HepG2 (cell line): ENCODE measurements at regions not wholly inside any gene's neighbourhood (a gene's known extent, or its start where the extent isn't known, plus 50 kb on each side); places are given as distances from the start of the nearest gene placed in this dataset.

Source experiments
- ATAC-seq: fragments of 200-7000 bp; cut with Tn5 transposase; 3 replicates; pipeline ENCODE4 v1.9.1; 2020; ENCODE audit warnings: mild to moderate bottlenecking, moderate library complexity
- BruUV-seq: library from RNA; stranded (reverse); fragments of 400-500 nt; replicated peaks from 2 replicates; lab custom pipeline; 2021; lab: Mats Ljungman, UMichigan
- CTCF ChIA-PET: fragments of 300-600 bp; formaldehyde crosslinking; extraction: SDS; loops from one replicate; lab custom pipeline; 2021; ENCODE audit warnings: low total read pairs, inconsistent platforms, low intra/inter-chr PET ratio; lab: Yijun Ruan, JAX
- POLR2A ChIA-PET: fragments of 350-600 bp; sonication (Branson Sonifier 250); formaldehyde crosslinking; loops from one replicate; lab custom pipeline; 2020; ENCODE audit warnings: antibody characterized with exemption, inconsistent platforms; lab: Yijun Ruan, JAX
- DNase-seq: peaks from one replicate; pipeline ENCODE4 v3.0.0-alpha.2; 2015; ENCODE audit warnings: low spot score
- FAIRE-seq: peaks from 3 replicates; lab custom pipeline; 2011; peaks lifted over from hg19 to GRCh38; lab: Jason Lieb, UNC
- H2AFZ ChIP-seq: one replicate; pipeline ENCODE4 v1.6.1; 2011; ENCODE audit warnings: low read length, inconsistent platforms
- H3K27ac ChIP-seq: fragments of 300-600 bp; 3 replicates; pipeline ENCODE4 v1.8.0; 2011; ENCODE audit warnings: mixed run types, mild to moderate bottlenecking, mixed read lengths, low read length, inconsistent platforms; ENCODE audit not compliant: insufficient read depth; ENCODE audit errors: extremely low read length
- H3K27me3 ChIP-seq, 2 experiments: fragments of 200-600 bp in 1 of 2; 2 replicates in 1 of 2; 3 replicates in 1 of 2; pipeline versions ENCODE4 v1.6.0 to v1.8.0; 2011; ENCODE audit warnings: low read length in 2 of 2, mild to moderate bottlenecking in 2 of 2, moderate library complexity in 2 of 2, inconsistent platforms in 1 of 2; ENCODE audit not compliant: insufficient read depth in 2 of 2, control insufficient read depth in 1 of 2
- H3K36me3 ChIP-seq, 2 experiments: fragments of 200-600 bp in 1 of 2; replicated peaks in 1 of 2; 2 replicates in 1 of 2; 3 replicates in 1 of 2; pipeline versions ENCODE4 v1.5.1 to v1.8.0; 2011; ENCODE audit warnings: low read length in 2 of 2, inconsistent platforms in 1 of 2; ENCODE audit not compliant: insufficient read depth in 2 of 2, control insufficient read depth in 1 of 2
- H3K4me1 ChIP-seq: 2 replicates; pipeline ENCODE4 v1.5.1; 2012; ENCODE audit warnings: low read length, inconsistent platforms; ENCODE audit not compliant: insufficient read depth
- H3K4me2 ChIP-seq: 2 replicates; pipeline ENCODE4 v1.6.0; 2011; ENCODE audit warnings: low read depth, low read length, inconsistent platforms
- H3K4me3 ChIP-seq, 3 experiments: fragments of 200-600 bp in 1 of 3; sonication (generic), shearing (Covaris generic) in 1 of 3; replicated peaks in 1 of 3; 2 replicates each; pipeline ENCODE4 v1.5.1; 2011 to 2016; ENCODE audit warnings: low read length in 3 of 3, inconsistent platforms in 2 of 3, low read depth in 2 of 3, mild to moderate bottlenecking in 2 of 3, control low read depth in 1 of 3, mixed read lengths in 1 of 3; ENCODE audit not compliant: insufficient read depth in 1 of 3
- H3K79me2 ChIP-seq: one replicate; pipeline ENCODE4 v1.6.1; 2011; ENCODE audit warnings: low read length, inconsistent platforms; ENCODE audit not compliant: insufficient read depth
- H3K9ac ChIP-seq: 2 replicates; pipeline ENCODE4 v1.6.0; 2011; ENCODE audit warnings: mild to moderate bottlenecking, low read depth, low read length, inconsistent platforms; ENCODE audit not compliant: insufficient read depth
- H3K9me3 ChIP-seq: 2 replicates; pipeline ENCODE4 v1.5.1; 2012; ENCODE audit warnings: mild to moderate bottlenecking, low read length
- H4K20me1 ChIP-seq: 2 replicates; pipeline ENCODE4 v1.6.0; 2011; ENCODE audit warnings: inconsistent platforms, mild to moderate bottlenecking, low read length, moderate library complexity; ENCODE audit not compliant: insufficient read depth
- FOXO1 ChIP-seq: sonication (generic); formaldehyde crosslinking; IDR thresholded peaks from 2 replicates; pipeline ENCODE4 v1.4.0; 2020; ENCODE audit warnings: missing genetic modification reagents
- HNRNPLL ChIP-seq: fragments of 200-400 bp; formaldehyde crosslinking; IDR thresholded peaks from 2 replicates; pipeline ENCODE4 v1.6.1; 2017; ENCODE audit warnings: mild to moderate bottlenecking, low read depth, low read length; ENCODE audit not compliant: poor library complexity, severe bottlenecking
- NFKBIZ ChIP-seq: IDR thresholded peaks from 2 replicates; pipeline ENCODE4 v1.6.1; 2018; ENCODE audit warnings: missing genetic modification reagents, missing compliant biosample characterization
- ZBTB21 ChIP-seq: sonication (generic); formaldehyde crosslinking; IDR thresholded peaks from 2 replicates; pipeline ENCODE4 v1.4.0; 2020; ENCODE audit warnings: missing genetic modification reagents
- ZNF30 ChIP-seq: sonication (generic); formaldehyde crosslinking; IDR thresholded peaks from 2 replicates; pipeline ENCODE4 v1.5.0; 2020; ENCODE audit warnings: mild to moderate bottlenecking, missing genetic modification reagents
- WGBS: methylation state at CpG from one replicate; pipeline ENCODE4 v1.1.6; 2017; ENCODE audit warnings: low lambda C conversion rate; 5-methylcytosine and 5-hydroxymethylcytosine counted together
- in situ Hi-C: cut with HindIII; loops from 2 replicates; pipeline ENCODE4 v1.10.0; 2017; ENCODE audit warnings: low pct_unique_long_range_greater_than_20kb; ENCODE audit not compliant: extremely low pct_ligation_motif_present
- intact Hi-C: fragments of 100-400 bp; cut with micrococcal nuclease; formaldehyde crosslinking; loops from one replicate; pipeline ENCODE4 v1.10.0; 2022; ENCODE audit not compliant: unreplicated experiment
- TF ChIP-seq, protein P1 (sequence below): sonication (generic); formaldehyde crosslinking; IDR thresholded peaks from 2 replicates; pipeline ENCODE4 v1.5.1; 2020; ENCODE audit warnings: mild to moderate bottlenecking, missing genetic modification reagents, borderline replicate concordance
- TF ChIP-seq, protein P2 (sequence below): sonication (generic); formaldehyde crosslinking; IDR thresholded peaks from 2 replicates; pipeline ENCODE4 v1.8.0; 2022; ENCODE audit warnings: mild to moderate bottlenecking, missing genetic modification reagents, borderline replicate concordance
- TF ChIP-seq, protein P3 (sequence below): sonication (generic); formaldehyde crosslinking; IDR thresholded peaks from 2 replicates; pipeline ENCODE4 v1.4.0; 2020; ENCODE audit warnings: mild to moderate bottlenecking, missing genetic modification reagents
- TF ChIP-seq, protein P4 (sequence below): IDR thresholded peaks from 2 replicates; pipeline ENCODE4 v1.6.1; 2018; ENCODE audit warnings: missing genetic modification reagents

DNA sequence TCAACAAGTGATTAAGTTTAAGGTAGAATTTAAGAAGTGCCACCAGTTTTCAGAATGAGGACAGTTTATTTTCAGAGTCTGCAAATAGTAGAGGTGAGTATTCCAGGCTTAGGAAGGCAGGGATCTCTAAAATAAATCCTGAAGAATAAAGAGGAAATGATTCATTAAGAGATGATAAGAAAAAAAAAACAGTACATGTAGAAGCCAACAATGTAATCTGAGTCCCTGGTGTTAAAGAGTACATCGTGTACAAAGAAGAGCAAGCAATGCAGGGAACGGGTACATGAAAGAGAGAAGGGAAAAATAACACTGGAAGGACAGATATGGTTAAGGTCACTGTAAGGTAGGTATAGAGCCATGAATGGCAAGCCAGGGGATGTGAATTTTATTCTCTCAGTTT is 95.2 kb upstream of the FOXG1 start:
- H3K27ac ChIP-seq = no peak overlapping the region
- no peak overlapping the region for H2AFZ ChIP-seq
- WGBS = 1% methylated on average over 2 of the region's 2 CpGs

DNA sequence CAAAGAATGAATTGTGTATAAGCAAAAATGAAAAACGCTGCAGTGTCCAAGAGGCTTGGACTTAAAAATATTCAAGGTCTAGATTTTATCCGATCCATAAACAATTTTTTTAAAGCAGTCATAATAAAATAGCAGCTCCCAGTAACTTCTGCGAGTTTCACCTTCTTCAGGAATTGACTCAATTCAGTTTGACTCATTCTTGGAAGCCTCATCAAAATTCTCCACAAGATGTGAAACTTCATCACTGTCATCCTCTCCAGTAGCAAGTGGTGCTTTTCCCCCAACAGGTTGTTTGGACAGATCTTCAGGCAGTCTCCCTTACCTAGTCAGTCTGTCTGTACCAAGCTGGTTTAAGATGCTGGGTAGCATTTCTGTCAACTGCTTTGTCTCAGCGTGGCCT is 93.5 kb upstream of the FOXG1 start:
- no peak overlapping the region for H2AFZ ChIP-seq
- in situ Hi-C loops (no loop called here), intact Hi-C loops (no loop called here)
- H3K4me1 ChIP-seq = no peaks in the 10 kb centered on the region
- no peaks in the 10 kb centered on the region for H3K79me2 ChIP-seq
- no peak overlapping the region for H3K4me2 ChIP-seq
- ChIA-PET POLR2A (no interaction called here), CTCF (no interaction called here)
- no TSS peak for BruUV-seq
- no peak for FAIRE-seq
- no peak overlapping the region for H3K27ac ChIP-seq
- no peaks in the 10 kb centered on the region for H4K20me1 ChIP-seq
- H3K36me3 ChIP-seq = no peaks in the 10 kb centered on the region
- H3K9ac ChIP-seq = no peak overlapping the region
- no peaks in the 10 kb centered on the region for H3K27me3 ChIP-seq
- DNase-seq = no peak
- H3K9me3 ChIP-seq = peaks cover 85% of the 10 kb centered on the region
- no peak overlapping the region for H3K4me3 ChIP-seq
- 3% methylated on average over 4 of the region's 4 CpGs for WGBS
- ATAC-seq = no peak
- no peak for TF ChIP-seq HNRNPLL
- no peak for TF ChIP-seq NFKBIZ (CRISPR knock-in tag)
- TF ChIP-seq, protein P1, sequence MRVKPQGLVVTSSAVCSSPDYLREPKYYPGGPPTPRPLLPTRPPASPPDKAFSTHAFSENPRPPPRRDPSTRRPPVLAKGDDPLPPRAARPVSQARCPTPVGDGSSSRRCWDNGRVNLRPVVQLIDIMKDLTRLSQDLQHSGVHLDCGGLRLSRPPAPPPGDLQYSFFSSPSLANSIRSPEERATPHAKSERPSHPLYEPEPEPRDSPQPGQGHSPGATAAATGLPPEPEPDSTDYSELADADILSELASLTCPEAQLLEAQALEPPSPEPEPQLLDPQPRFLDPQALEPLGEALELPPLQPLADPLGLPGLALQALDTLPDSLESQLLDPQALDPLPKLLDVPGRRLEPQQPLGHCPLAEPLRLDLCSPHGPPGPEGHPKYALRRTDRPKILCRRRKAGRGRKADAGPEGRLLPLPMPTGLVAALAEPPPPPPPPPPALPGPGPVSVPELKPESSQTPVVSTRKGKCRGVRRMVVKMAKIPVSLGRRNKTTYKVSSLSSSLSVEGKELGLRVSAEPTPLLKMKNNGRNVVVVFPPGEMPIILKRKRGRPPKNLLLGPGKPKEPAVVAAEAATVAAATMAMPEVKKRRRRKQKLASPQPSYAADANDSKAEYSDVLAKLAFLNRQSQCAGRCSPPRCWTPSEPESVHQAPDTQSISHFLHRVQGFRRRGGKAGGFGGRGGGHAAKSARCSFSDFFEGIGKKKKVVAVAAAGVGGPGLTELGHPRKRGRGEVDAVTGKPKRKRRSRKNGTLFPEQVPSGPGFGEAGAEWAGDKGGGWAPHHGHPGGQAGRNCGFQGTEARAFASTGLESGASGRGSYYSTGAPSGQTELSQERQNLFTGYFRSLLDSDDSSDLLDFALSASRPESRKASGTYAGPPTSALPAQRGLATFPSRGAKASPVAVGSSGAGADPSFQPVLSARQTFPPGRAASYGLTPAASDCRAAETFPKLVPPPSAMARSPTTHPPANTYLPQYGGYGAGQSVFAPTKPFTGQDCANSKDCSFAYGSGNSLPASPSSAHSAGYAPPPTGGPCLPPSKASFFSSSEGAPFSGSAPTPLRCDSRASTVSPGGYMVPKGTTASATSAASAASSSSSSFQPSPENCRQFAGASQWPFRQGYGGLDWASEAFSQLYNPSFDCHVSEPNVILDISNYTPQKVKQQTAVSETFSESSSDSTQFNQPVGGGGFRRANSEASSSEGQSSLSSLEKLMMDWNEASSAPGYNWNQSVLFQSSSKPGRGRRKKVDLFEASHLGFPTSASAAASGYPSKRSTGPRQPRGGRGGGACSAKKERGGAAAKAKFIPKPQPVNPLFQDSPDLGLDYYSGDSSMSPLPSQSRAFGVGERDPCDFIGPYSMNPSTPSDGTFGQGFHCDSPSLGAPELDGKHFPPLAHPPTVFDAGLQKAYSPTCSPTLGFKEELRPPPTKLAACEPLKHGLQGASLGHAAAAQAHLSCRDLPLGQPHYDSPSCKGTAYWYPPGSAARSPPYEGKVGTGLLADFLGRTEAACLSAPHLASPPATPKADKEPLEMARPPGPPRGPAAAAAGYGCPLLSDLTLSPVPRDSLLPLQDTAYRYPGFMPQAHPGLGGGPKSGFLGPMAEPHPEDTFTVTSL (CRISPR knock-in tag) = no peak
- TF ChIP-seq ZBTB21 (CRISPR knock-in tag) = no peak
- TF ChIP-seq, protein P2, sequence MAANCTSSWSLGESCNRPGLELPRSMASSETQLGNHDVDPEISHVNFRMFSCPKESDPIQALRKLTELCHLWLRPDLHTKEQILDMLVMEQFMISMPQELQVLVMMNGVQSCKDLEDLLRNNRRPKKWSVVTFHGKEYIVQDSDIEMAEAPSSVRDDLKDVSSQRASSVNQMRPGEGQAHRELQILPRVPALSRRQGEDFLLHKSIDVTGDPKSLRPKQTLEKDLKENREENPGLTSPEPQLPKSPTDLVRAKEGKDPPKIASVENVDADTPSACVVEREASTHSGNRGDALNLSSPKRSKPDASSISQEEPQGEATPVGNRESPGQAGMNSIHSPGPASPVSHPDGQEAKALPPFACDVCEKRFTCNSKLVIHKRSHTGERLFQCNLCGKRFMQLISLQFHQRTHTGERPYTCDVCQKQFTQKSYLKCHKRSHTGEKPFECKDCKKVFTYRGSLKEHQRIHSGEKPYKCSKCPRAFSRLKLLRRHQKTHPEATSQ (CRISPR knock-in tag) = no peak
- TF ChIP-seq, protein P3, sequence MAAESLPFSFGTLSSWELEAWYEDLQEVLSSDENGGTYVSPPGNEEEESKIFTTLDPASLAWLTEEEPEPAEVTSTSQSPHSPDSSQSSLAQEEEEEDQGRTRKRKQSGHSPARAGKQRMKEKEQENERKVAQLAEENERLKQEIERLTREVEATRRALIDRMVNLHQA (CRISPR knock-in tag) = no peak
- TF ChIP-seq ZNF30 (CRISPR knock-in tag) = no peak
- TF ChIP-seq FOXO1 (CRISPR knock-in tag) = no peak

More for the DNA sequence above, 95.2 kb upstream of the FOXG1 start:
- Histone ChIP-seq H3K9ac (no peak overlapping the region), H3K4me3 (no peak overlapping the region), H3K9me3 (peaks cover 87% of the 10 kb centered on the region), H3K4me1 (no peaks in the 10 kb centered on the region), H3K27me3 (no peaks in the 10 kb centered on the region), H3K79me2 (no peaks in the 10 kb centered on the region), H3K4me2 (no peak overlapping the region), H3K36me3 (no peaks in the 10 kb centered on the region), H4K20me1 (no peaks in the 10 kb centered on the region)
- ATAC-seq (no peak), FAIRE-seq (no peak), DNase-seq (no peak)
- CTCF ChIA-PET = no interaction called here
- POLR2A ChIA-PET = no interaction called here
- TF ChIP-seq, protein P4, sequence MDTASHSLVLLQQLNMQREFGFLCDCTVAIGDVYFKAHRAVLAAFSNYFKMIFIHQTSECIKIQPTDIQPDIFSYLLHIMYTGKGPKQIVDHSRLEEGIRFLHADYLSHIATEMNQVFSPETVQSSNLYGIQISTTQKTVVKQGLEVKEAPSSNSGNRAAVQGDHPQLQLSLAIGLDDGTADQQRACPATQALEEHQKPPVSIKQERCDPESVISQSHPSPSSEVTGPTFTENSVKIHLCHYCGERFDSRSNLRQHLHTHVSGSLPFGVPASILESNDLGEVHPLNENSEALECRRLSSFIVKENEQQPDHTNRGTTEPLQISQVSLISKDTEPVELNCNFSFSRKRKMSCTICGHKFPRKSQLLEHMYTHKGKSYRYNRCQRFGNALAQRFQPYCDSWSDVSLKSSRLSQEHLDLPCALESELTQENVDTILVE (CRISPR knock-in tag) = no peak
- in situ Hi-C loops = no loop called here
- no TSS peak for BruUV-seq
- intact Hi-C loops = no loop called here
